ENCODE measurements at regions not wholly inside any gene's neighbourhood (a gene's known extent, or its start where the extent isn't known, plus 50 kb on each side); places are given as distances from the start of the nearest gene placed in this dataset.

- TF ChIP-seq HMGXB4 (CRISPR knock-in tag; IDR thresholded peaks at IDR 0.05; ENCODE audit: borderline replicate concordance) (no peak), KDM1A (IDR thresholded peaks at IDR 0.05; ENCODE audit: low read depth) (no peak), CTCF (IDR thresholded peaks at IDR 0.05) (no peak), CHD2 (IDR thresholded peaks at IDR 0.05; ENCODE audit: low read length, partially characterized antibody) (no peak), TFCP2L1 (CRISPR knock-in tag; IDR thresholded peaks at IDR 0.05) (no peak), SMC3 (IDR thresholded peaks at IDR 0.05) (no peak), POLR2A (IDR thresholded peaks at IDR 0.05; ENCODE audit: low read length) (no peak), RARB (CRISPR knock-in tag; IDR thresholded peaks at IDR 0.05) (no peak), ESRRA (IDR thresholded peaks at IDR 0.05; ENCODE audit: borderline replicate concordance, low read length) (no peak), RFX5 (IDR thresholded peaks at IDR 0.05) (no peak)
These were observed 166.4 kb upstream of the PROK2 start for GRCh38 chr3:71951361-71951760.
